Mammary epithelial cell (primary cell): ENCODE measurements at regions not wholly inside any gene's neighbourhood (a gene's known extent, or its start where the extent isn't known, plus 50 kb on each side); places are given as distances from the start of the nearest gene placed in this dataset.

Source experiments
- CTCF ChIP-seq, 2 donors: IDR thresholded peaks in 1 of 2; conservative IDR thresholded peaks in 1 of 2; 2 replicates each; pipeline ENCODE4 v1.5.1; 2011 to 2012; ENCODE audit warnings: inconsistent platforms in 2 of 2, low read length in 2 of 2, mild to moderate bottlenecking in 2 of 2, control low read depth in 1 of 2, low read depth in 1 of 2; ENCODE audit not compliant: insufficient read depth in 1 of 2; ENCODE audit errors: extremely low read depth in 1 of 2
- EZH2 ChIP-seq: IDR thresholded peaks from 2 replicates; pipeline ENCODE4 v1.6.1; 2012; ENCODE audit warnings: low read length, inconsistent platforms, borderline replicate concordance

- TF ChIP-seq CTCF (conservative IDR thresholded peaks at IDR 0.05 in 1 of 2, IDR thresholded peaks at IDR 0.05 in 1 of 2; ENCODE audit: extremely low read depth in 1 of 2, insufficient read depth in 1 of 2, low read depth in 1 of 2, low read length in 2 of 2) = no peak
- TF ChIP-seq EZH2 = no peak
Measured at GRCh38 chr2:107743274-107743673, 83.4 kb upstream of the RGPD4 start.
